SU-DHL-6 (cell line): ENCODE measurements at regions not wholly inside any gene's neighbourhood (a gene's known extent, or its start where the extent isn't known, plus 50 kb on each side); places are given as distances from the start of the nearest gene placed in this dataset.

ENCODE experiments used
- H2AFZ ChIP-seq: fragments of 200-600 bp; sonication (generic); 2 replicates; pipeline ENCODE4 v1.6.1; 2014; ENCODE audit warnings: low read depth, mild to moderate bottlenecking, moderate library complexity, mixed read lengths, antibody characterized with exemption, low read length; ENCODE audit not compliant: severe bottlenecking
- H3F3A ChIP-seq: fragments of 200-600 bp; shearing (Covaris generic); 2 replicates; pipeline ENCODE4 v1.6.0; 2016; ENCODE audit warnings: antibody characterized with exemption, mild to moderate bottlenecking; ENCODE audit not compliant: insufficient read depth
- H3K27ac ChIP-seq: fragments of 200-600 bp; sonication (generic); 2 replicates; pipeline ENCODE4 v1.5.1; 2016; ENCODE audit warnings: low read depth, mild to moderate bottlenecking, low read length, moderate library complexity, mixed read lengths
- H3K27me3 ChIP-seq: fragments of 200-600 bp; sonication (generic), shearing (Covaris generic); 2 replicates; pipeline ENCODE4 v1.6.0; 2014; ENCODE audit warnings: mild to moderate bottlenecking, low read length
- H3K36me3 ChIP-seq: fragments of 200-600 bp; sonication (generic); 2 replicates; pipeline ENCODE4 v1.6.1; 2014; ENCODE audit warnings: mild to moderate bottlenecking, low read length, mixed read lengths
- H3K4me2 ChIP-seq: fragments of 300-600, 200-600 bp; shearing (Covaris generic), sonication (generic); 2 replicates; pipeline ENCODE4 v1.6.0; 2014; ENCODE audit warnings: low read length, low read depth, mild to moderate bottlenecking; ENCODE audit not compliant: poor library complexity, severe bottlenecking
- H3K4me3 ChIP-seq: fragments of 200-600 bp; sonication (generic); 2 replicates; pipeline ENCODE4 v1.5.1; 2014; ENCODE audit warnings: antibody characterized with exemption, low read length, mild to moderate bottlenecking, mixed read lengths; ENCODE audit not compliant: insufficient read depth, poor library complexity, severe bottlenecking
- H3K79me2 ChIP-seq: fragments of 200-600 bp; sonication (generic); 2 replicates; pipeline ENCODE4 v1.6.1; 2014; ENCODE audit warnings: mild to moderate bottlenecking, low read length, moderate library complexity; ENCODE audit not compliant: insufficient read depth
- H3K9ac ChIP-seq: fragments of 200-600 bp; sonication (generic); 2 replicates; pipeline ENCODE4 v1.7.0; 2014; ENCODE audit warnings: mild to moderate bottlenecking, low read length
- H3K9me2 ChIP-seq: fragments of 200-600 bp; sonication (generic); replicated peaks from 2 replicates; pipeline ENCODE4 v1.6.1; 2014; ENCODE audit warnings: low read length; ENCODE audit not compliant: insufficient read depth
- H3K9me3 ChIP-seq: fragments of 200-600 bp; sonication (generic); 2 replicates; pipeline ENCODE4 v1.6.1; 2014; ENCODE audit warnings: low read length, mixed read lengths; ENCODE audit not compliant: insufficient read depth
- H4K20me1 ChIP-seq: fragments of 200-600 bp; sonication (generic); 2 replicates; pipeline ENCODE4 v1.6.1; 2014; ENCODE audit warnings: low read depth, mild to moderate bottlenecking, antibody characterized with exemption, low read length, moderate library complexity, mixed read lengths
- CTCF ChIP-seq: fragments of 200-600 bp; sonication (generic); IDR thresholded peaks from one replicate; pipeline ENCODE4 v1.5.1; 2017; ENCODE audit warnings: antibody characterized with exemption, mild to moderate bottlenecking, low read length, moderate library complexity; ENCODE audit not compliant: insufficient read depth, poor library complexity, severe bottlenecking
- EZH2phosphoT487 ChIP-seq: fragments of 200-600 bp; sonication (generic), shearing (Covaris generic); conservative IDR thresholded peaks from 2 replicates; pipeline ENCODE4 v1.6.1; 2018; ENCODE audit warnings: mild to moderate bottlenecking, antibody characterized with exemption, low read length, moderate library complexity, mixed read lengths

- Histone ChIP-seq H3F3A (no peaks in the 10 kb centered on the region), H2AFZ (no peak overlapping the region), H3K9me2 (no peaks in the 10 kb centered on the region), H3K4me3 (no peak overlapping the region), H4K20me1 (no peaks in the 10 kb centered on the region), H3K79me2 (no peaks in the 10 kb centered on the region), H3K4me2 (no peak overlapping the region), H3K27me3 (no peaks in the 10 kb centered on the region), H3K9me3 (peaks cover 20% of the 10 kb centered on the region; the same call in 1 of the 2 replicates), H3K27ac (no peak overlapping the region), H3K9ac (no peak overlapping the region), H3K36me3 (no peaks in the 10 kb centered on the region)
- TF ChIP-seq EZH2phosphoT487 (no peak), CTCF (no peak)
Observed at GRCh38 chr9:93875330-93875729, 79.8 kb downstream of the BARX1 start.

GRCh38 chr9:93874242-93874641, 80.9 kb downstream of the BARX1 start:
- Histone ChIP-seq H3K4me2 (no peak overlapping the region), H3K9me3 (peaks cover 20% of the 10 kb centered on the region; the same call in 1 of the 2 replicates), H3K79me2 (no peaks in the 10 kb centered on the region), H3K9ac (no peak overlapping the region), H3K27ac (no peak overlapping the region), H3K27me3 (no peaks in the 10 kb centered on the region), H3K36me3 (no peaks in the 10 kb centered on the region), H3K9me2 (no peaks in the 10 kb centered on the region), H4K20me1 (no peaks in the 10 kb centered on the region), H2AFZ (no peak overlapping the region), H3K4me3 (no peak overlapping the region), H3F3A (no peaks in the 10 kb centered on the region)
- no peak for TF ChIP-seq CTCF
- TF ChIP-seq EZH2phosphoT487 = no peak

- H4K20me1 ChIP-seq = no peaks in the 10 kb centered on the region
- no peaks in the 10 kb centered on the region for H3K36me3 ChIP-seq
- peaks cover 20% of the 10 kb centered on the region; the same call in 1 of the 2 replicates for H3K9me3 ChIP-seq
- no peak overlapping the region for H3K4me2 ChIP-seq
- no peak overlapping the region for H3K4me3 ChIP-seq
- no peak overlapping the region for H3K27ac ChIP-seq
- no peaks in the 10 kb centered on the region for H3K27me3 ChIP-seq
- TF ChIP-seq EZH2phosphoT487 = no peak
- H2AFZ ChIP-seq = no peak overlapping the region
- no peaks in the 10 kb centered on the region for H3F3A ChIP-seq
- no peak overlapping the region for H3K9ac ChIP-seq
- no peaks in the 10 kb centered on the region for H3K9me2 ChIP-seq
- no peaks in the 10 kb centered on the region for H3K79me2 ChIP-seq
Observed at GRCh38 chr9:93871286-93871685, 83.9 kb downstream of the BARX1 start.

- H3K27ac ChIP-seq = no peak overlapping the region
- no peaks in the 10 kb centered on the region for H3F3A ChIP-seq
- H3K9ac ChIP-seq = no peak overlapping the region
- TF ChIP-seq EZH2phosphoT487 = no peak
- TF ChIP-seq CTCF = no peak
- H3K9me3 ChIP-seq = peaks cover 13% of the 10 kb centered on the region; the same call in 1 of the 2 replicates
- no peak overlapping the region for H2AFZ ChIP-seq
- no peaks in the 10 kb centered on the region for H4K20me1 ChIP-seq
- no peak overlapping the region for H3K4me2 ChIP-seq
- H3K27me3 ChIP-seq = no peaks in the 10 kb centered on the region
- no peaks in the 10 kb centered on the region for H3K79me2 ChIP-seq
- no peak overlapping the region for H3K4me3 ChIP-seq
- no peaks in the 10 kb centered on the region for H3K9me2 ChIP-seq
- no peaks in the 10 kb centered on the region for H3K36me3 ChIP-seq
Observed at GRCh38 chr9:93869863-93870262, 85.3 kb downstream of the BARX1 start.
